Erythroblast (primary cell): ENCODE measurements at regions not wholly inside any gene's neighbourhood (a gene's known extent, or its start where the extent isn't known, plus 50 kb on each side); places are given as distances from the start of the nearest gene placed in this dataset.

Experiments used
- DNase-seq, 2 experiments: peaks; one replicate each; lab custom pipeline; 2025; lab: John Stamatoyannopoulos, UW
- GATA1 ChIP-seq: IDR thresholded peaks from 2 replicates; pipeline ENCODE4 v1.6.1; 2011; ENCODE audit warnings: low read depth, mild to moderate bottlenecking, control low read depth, low read length, moderate library complexity
- POLR2A ChIP-seq: IDR thresholded peaks from 2 replicates; pipeline ENCODE4 v1.6.1; 2011; ENCODE audit warnings: mild to moderate bottlenecking, low read length

GRCh38 chr22:49119551-49119952 is 708.1 kb downstream of the BRD1 start:
- DNase-seq, result no peak
- TF ChIP-seq POLR2A (no peak), GATA1 (no peak)

GRCh38 chr22:49118065-49118464 is 709.6 kb downstream of the BRD1 start:
- TF ChIP-seq GATA1, result no peak
- no peak for TF ChIP-seq POLR2A
- no peak for DNase-seq

- no peak for DNase-seq
- TF ChIP-seq GATA1 (no peak), POLR2A (no peak)
Observed at GRCh38 chr22:49117486-49117885, 710.2 kb downstream of the BRD1 start.

- TF ChIP-seq GATA1 (no peak), POLR2A (no peak)
- DNase-seq, result no peak
Observed at GRCh38 chr22:49116486-49117120, 711.1 kb downstream of the BRD1 start.

- DNase-seq, result no peak
- TF ChIP-seq POLR2A, result no peak
- TF ChIP-seq GATA1, result no peak
Observed at GRCh38 chr22:49116021-49116420, 711.7 kb downstream of the BRD1 start.

- no peak for TF ChIP-seq POLR2A
- no peak for TF ChIP-seq GATA1
- DNase-seq, result no peak
Observed at GRCh38 chr22:49115197-49115596, 712.5 kb downstream of the BRD1 start.

- no peak for DNase-seq
- TF ChIP-seq GATA1, result no peak
- TF ChIP-seq POLR2A, result no peak
Observed at GRCh38 chr22:49113758-49114157, 713.9 kb downstream of the BRD1 start.

GRCh38 chr22:49112661-49113626 is 714.7 kb downstream of the BRD1 start:
- DNase-seq, result no peak
- TF ChIP-seq POLR2A, result no peak
- TF ChIP-seq GATA1, result no peak

- no peak for DNase-seq
- TF ChIP-seq GATA1, result no peak
Observed at GRCh38 chr22:49112176-49112575, 715.5 kb downstream of the BRD1 start.

GRCh38 chr22:49111085-49111484 is 716.6 kb downstream of the BRD1 start:
- TF ChIP-seq GATA1 (no peak), POLR2A (no peak)
- DNase-seq, result no peak

- TF ChIP-seq POLR2A (no peak), GATA1 (no peak)
- no peak for DNase-seq
Observed at GRCh38 chr22:49108636-49109315, 718.9 kb downstream of the BRD1 start.

GRCh38 chr22:49107961-49108530 is 719.6 kb downstream of the BRD1 start:
- no peak for TF ChIP-seq GATA1
- TF ChIP-seq POLR2A, result no peak
- no peak for DNase-seq

GRCh38 chr22:49107561-49107960 is 720.1 kb downstream of the BRD1 start:
- TF ChIP-seq POLR2A, result no peak
- TF ChIP-seq GATA1, result no peak
- no peak for DNase-seq

- no peak for TF ChIP-seq POLR2A
- TF ChIP-seq GATA1, result no peak
- DNase-seq, result no peak
Observed at GRCh38 chr22:49106842-49107152, 720.9 kb downstream of the BRD1 start.

- TF ChIP-seq POLR2A, result no peak
- no peak for TF ChIP-seq GATA1
- DNase-seq, result no peak
Observed at GRCh38 chr22:49106096-49106841, 721.4 kb downstream of the BRD1 start.
